C4-2B (cell line): ENCODE measurements at regions not wholly inside any gene's neighbourhood (a gene's known extent, or its start where the extent isn't known, plus 50 kb on each side); places are given as distances from the start of the nearest gene placed in this dataset.
"Not testable (repeated sequence)": the region's sequence is repeated elsewhere in the genome, so short reads cannot be mapped to it uniquely, and the experiment has no call there.

ENCODE experiments used
- CTCF ChIP-seq: fragments of 450-650 bp; conservative IDR thresholded peaks from 2 replicates; pipeline ENCODE4 v1.5.1; 2017; ENCODE audit warnings: mild to moderate bottlenecking
- ZFX ChIP-seq: fragments of 450-650 bp; IDR thresholded peaks from 2 replicates; pipeline ENCODE4 v1.6.1; 2017

- TF ChIP-seq CTCF, ZFX: not testable (repeated sequence)
These were observed 90.1 kb upstream of the PNPT1 start for GRCh38 chr2:55783751-55784150.
